LNCAP (cell line): ENCODE measurements at regions not wholly inside any gene's neighbourhood (a gene's known extent, or its start where the extent isn't known, plus 50 kb on each side); places are given as distances from the start of the nearest gene placed in this dataset.

ENCODE experiments used
- TF ChIP-seq, protein P1 (sequence below): fragments of 450-650 bp; IDR thresholded peaks from 2 replicates; pipeline ENCODE4 v1.5.1; 2017; ENCODE audit warnings: mild to moderate bottlenecking

DNA sequence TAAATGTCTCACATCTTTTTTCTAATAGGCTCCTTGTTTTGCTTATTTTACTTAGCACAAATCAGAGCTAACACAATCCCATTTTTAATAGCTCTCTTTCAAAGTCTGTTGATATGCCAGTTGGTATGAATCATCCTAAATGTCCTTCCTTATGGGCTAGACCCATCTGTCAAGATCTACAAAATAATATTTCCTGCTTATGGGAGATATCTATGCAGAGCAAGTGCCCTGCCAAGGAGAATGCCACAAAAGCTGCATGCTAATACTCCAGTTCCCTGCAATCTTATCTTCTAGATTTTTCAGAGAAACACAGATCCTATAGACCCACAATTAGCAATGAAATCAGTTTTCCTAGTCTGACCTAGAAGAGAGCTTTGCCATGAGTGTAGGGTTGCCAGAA is 230.8 kb upstream of the NPVF start:
- TF ChIP-seq, protein P1, sequence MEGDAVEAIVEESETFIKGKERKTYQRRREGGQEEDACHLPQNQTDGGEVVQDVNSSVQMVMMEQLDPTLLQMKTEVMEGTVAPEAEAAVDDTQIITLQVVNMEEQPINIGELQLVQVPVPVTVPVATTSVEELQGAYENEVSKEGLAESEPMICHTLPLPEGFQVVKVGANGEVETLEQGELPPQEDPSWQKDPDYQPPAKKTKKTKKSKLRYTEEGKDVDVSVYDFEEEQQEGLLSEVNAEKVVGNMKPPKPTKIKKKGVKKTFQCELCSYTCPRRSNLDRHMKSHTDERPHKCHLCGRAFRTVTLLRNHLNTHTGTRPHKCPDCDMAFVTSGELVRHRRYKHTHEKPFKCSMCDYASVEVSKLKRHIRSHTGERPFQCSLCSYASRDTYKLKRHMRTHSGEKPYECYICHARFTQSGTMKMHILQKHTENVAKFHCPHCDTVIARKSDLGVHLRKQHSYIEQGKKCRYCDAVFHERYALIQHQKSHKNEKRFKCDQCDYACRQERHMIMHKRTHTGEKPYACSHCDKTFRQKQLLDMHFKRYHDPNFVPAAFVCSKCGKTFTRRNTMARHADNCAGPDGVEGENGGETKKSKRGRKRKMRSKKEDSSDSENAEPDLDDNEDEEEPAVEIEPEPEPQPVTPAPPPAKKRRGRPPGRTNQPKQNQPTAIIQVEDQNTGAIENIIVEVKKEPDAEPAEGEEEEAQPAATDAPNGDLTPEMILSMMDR, result no peak

DNA sequence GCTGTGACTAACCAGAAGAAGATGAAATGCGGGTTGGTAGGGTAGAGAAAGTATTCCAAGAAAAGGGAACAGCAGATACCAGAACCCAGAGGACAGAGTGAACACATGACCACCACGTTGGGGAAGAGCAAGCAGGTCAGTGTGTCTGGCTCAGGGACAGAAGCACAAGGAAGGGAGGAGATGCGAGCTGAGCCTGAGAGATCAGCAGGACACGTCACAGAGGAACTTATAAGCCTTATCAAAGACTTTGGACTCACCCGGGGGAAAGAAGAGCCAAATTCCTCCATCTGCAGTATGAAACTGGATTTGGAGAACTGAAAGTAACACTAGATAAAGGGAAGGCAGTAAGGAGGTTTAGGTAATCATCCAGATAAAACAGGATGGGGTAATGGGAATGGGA is 232.1 kb upstream of the NPVF start:
- TF ChIP-seq, protein P1, result no peak

DNA sequence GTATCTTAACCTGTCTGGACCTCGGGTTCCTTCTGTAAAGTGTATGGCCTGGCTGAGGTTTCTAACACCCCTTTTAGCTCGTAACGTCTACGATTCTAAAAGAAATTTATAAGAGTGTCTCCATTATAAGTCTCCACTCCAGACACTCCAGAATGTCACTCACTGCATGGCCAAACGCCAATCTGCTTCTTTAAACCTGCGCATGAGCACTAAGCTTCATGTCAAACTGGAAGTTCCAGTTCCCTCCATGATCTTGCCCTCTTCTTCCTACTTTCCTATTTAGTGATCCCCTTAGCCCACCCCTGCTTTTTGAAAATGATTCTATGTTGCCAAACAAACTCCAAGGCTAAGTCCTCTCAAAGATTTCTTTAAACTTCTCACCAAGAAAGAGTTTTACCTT is 241.4 kb upstream of the NPVF start:
- TF ChIP-seq, protein P1, result no peak

GRCh38 chr7:25476863-25477499 is 248.7 kb upstream of the NPVF start:
- TF ChIP-seq, protein P1, result no peak

GRCh38 chr7:25478925-25479324 is 250.6 kb upstream of the NPVF start:
- TF ChIP-seq, protein P1, result no peak

DNA sequence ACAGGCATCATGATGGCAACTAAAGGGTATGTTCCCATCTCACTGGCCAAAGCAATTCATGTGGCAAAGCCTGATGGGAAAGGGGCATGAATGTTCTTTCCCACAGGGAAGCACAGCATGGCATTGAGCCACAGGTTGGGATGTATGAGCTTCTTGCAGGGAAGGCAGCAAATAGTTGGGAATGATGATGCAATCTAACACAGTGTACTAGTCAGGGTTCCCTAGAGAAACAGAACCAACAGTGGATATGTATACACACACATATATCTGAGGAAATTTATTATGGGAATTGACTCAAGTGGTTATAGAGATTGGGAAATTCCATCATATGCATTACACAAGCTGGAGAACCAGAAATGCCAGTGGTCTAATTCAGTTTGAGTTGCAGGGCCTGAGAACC is 253.6 kb upstream of the NPVF start:
- TF ChIP-seq, protein P1, result no peak

DNA sequence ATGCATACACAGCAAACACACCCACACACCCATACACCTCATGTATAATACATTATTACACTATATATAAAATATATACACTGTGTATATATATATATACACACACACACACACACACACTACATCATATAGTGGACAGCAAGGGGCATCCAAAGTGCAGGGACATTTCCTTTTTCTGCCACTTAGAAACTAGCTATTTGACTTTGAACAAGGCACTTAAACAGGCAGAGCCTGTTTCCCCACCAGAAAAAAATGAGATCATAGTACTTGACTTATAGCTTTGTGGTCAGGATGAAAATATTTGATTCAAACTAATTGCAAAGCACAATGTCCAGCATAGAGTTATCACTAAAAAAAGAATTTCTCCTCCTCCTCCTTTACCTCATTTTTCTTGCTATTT is 254.3 kb upstream of the NPVF start:
- TF ChIP-seq, protein P1, result no peak

DNA sequence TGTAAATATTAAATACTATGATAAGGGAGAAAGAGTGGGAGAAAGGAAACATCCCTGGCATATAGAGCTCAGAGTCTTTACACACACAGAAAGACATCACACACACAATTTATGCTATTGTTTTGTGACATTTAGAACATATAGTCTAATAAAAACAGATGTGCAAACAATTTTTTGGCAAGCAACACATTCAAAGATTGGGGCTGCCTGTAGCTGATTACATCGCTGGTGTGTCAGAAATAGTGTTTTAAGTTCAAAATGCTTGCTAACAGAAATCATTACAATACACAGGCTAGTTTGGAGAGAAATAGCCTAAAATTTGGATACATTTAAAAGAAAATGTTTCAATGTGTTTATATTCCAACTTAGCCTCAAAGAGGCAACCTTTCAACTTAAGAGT is 256.7 kb upstream of the NPVF start:
- TF ChIP-seq, protein P1, result no peak
